ENCODE measurements at regions not wholly inside any gene's neighbourhood (a gene's known extent, or its start where the extent isn't known, plus 50 kb on each side); places are given as distances from the start of the nearest gene placed in this dataset.
"Not testable (repeated sequence)": the region's sequence is repeated elsewhere in the genome, so short reads cannot be mapped to it uniquely, and the experiment has no call there.

GRCh38 chr10:111323389-111323966, 246.6 kb downstream of the ADRA2A start:
- Histone ChIP-seq H3K4me1 (ENCODE audit: control insufficient read depth, insufficient read depth, low read length, poor library complexity, severe bottlenecking) (no peaks in the 10 kb centered on the region), H3K4me3 (ENCODE audit: insufficient read depth, low read depth, low read length, poor library complexity, severe bottlenecking) (no peak overlapping the region), H3K27ac (ENCODE audit: insufficient read depth, low read length, poor library complexity, severe bottlenecking) (no peak overlapping the region), H3K36me3 (ENCODE audit: control insufficient read depth, insufficient read depth, low read length) (no peaks in the 10 kb centered on the region), H3K9me3 (ENCODE audit: control insufficient read depth, low read length) (no peaks in the 10 kb centered on the region), H3K27me3 (replicated peaks; ENCODE audit: control insufficient read depth, insufficient read depth, low read length, poor library complexity, severe bottlenecking) (no peaks in the 10 kb centered on the region)
- no peak for DNase-seq

GRCh38 chr10:111332174-111332573, 255.3 kb downstream of the ADRA2A start:
- H3K27ac ChIP-seq (ENCODE audit: insufficient read depth, low read length, poor library complexity, severe bottlenecking); H3K27me3 ChIP-seq (replicated peaks; ENCODE audit: control insufficient read depth, insufficient read depth, low read length, poor library complexity, severe bottlenecking); H3K4me3 ChIP-seq (ENCODE audit: insufficient read depth, low read depth, low read length, poor library complexity, severe bottlenecking); H3K4me1 ChIP-seq (ENCODE audit: control insufficient read depth, insufficient read depth, low read length, poor library complexity, severe bottlenecking); H3K36me3 ChIP-seq (ENCODE audit: control insufficient read depth, insufficient read depth, low read length); H3K9me3 ChIP-seq (ENCODE audit: control insufficient read depth, low read length); DNase-seq: not testable (repeated sequence)

GRCh38 chr10:111335826-111336225, 259.0 kb downstream of the ADRA2A start:
- H3K27me3 ChIP-seq (replicated peaks; ENCODE audit: control insufficient read depth, insufficient read depth, low read length, poor library complexity, severe bottlenecking) = no peaks in the 10 kb centered on the region
- H3K4me3 ChIP-seq (ENCODE audit: insufficient read depth, low read depth, low read length, poor library complexity, severe bottlenecking) = no peak overlapping the region
- H3K4me1 ChIP-seq (ENCODE audit: control insufficient read depth, insufficient read depth, low read length, poor library complexity, severe bottlenecking) = no peaks in the 10 kb centered on the region
- no peaks in the 10 kb centered on the region for H3K9me3 ChIP-seq (ENCODE audit: control insufficient read depth, low read length)
- no peak overlapping the region for H3K27ac ChIP-seq (ENCODE audit: insufficient read depth, low read length, poor library complexity, severe bottlenecking)
- no peak for DNase-seq
- H3K36me3 ChIP-seq (ENCODE audit: control insufficient read depth, insufficient read depth, low read length) = no peaks in the 10 kb centered on the region

GRCh38 chr10:111338035-111338434, 261.2 kb downstream of the ADRA2A start:
- no peak overlapping the region for H3K27ac ChIP-seq (ENCODE audit: insufficient read depth, low read length, poor library complexity, severe bottlenecking)

GRCh38 chr10:111338805-111339204, 262.0 kb downstream of the ADRA2A start:
- Histone ChIP-seq H3K9me3 (ENCODE audit: control insufficient read depth, low read length) (no peaks in the 10 kb centered on the region), H3K4me3 (ENCODE audit: insufficient read depth, low read depth, low read length, poor library complexity, severe bottlenecking) (no peak overlapping the region), H3K36me3 (ENCODE audit: control insufficient read depth, insufficient read depth, low read length) (no peaks in the 10 kb centered on the region), H3K27me3 (replicated peaks; ENCODE audit: control insufficient read depth, insufficient read depth, low read length, poor library complexity, severe bottlenecking) (no peaks in the 10 kb centered on the region), H3K27ac (ENCODE audit: insufficient read depth, low read length, poor library complexity, severe bottlenecking) (no peak overlapping the region), H3K4me1 (ENCODE audit: control insufficient read depth, insufficient read depth, low read length, poor library complexity, severe bottlenecking) (no peaks in the 10 kb centered on the region)
- DNase-seq = no peak

More at GRCh38 chr10:111338035-111338434, 261.2 kb downstream of the ADRA2A start:
- Histone ChIP-seq H3K27me3 (replicated peaks; ENCODE audit: control insufficient read depth, insufficient read depth, low read length, poor library complexity, severe bottlenecking) (no peaks in the 10 kb centered on the region), H3K4me3 (ENCODE audit: insufficient read depth, low read depth, low read length, poor library complexity, severe bottlenecking) (no peak overlapping the region), H3K4me1 (ENCODE audit: control insufficient read depth, insufficient read depth, low read length, poor library complexity, severe bottlenecking) (no peaks in the 10 kb centered on the region), H3K36me3 (ENCODE audit: control insufficient read depth, insufficient read depth, low read length) (no peaks in the 10 kb centered on the region), H3K9me3 (ENCODE audit: control insufficient read depth, low read length) (no peaks in the 10 kb centered on the region)
- no peak for DNase-seq

- Histone ChIP-seq H3K36me3 (ENCODE audit: control insufficient read depth, insufficient read depth, low read length) (no peaks in the 10 kb centered on the region), H3K27ac (ENCODE audit: insufficient read depth, low read length, poor library complexity, severe bottlenecking) (no peak overlapping the region), H3K4me1 (ENCODE audit: control insufficient read depth, insufficient read depth, low read length, poor library complexity, severe bottlenecking) (no peaks in the 10 kb centered on the region), H3K27me3 (replicated peaks; ENCODE audit: control insufficient read depth, insufficient read depth, low read length, poor library complexity, severe bottlenecking) (no peaks in the 10 kb centered on the region), H3K9me3 (ENCODE audit: control insufficient read depth, low read length) (no peaks in the 10 kb centered on the region), H3K4me3 (ENCODE audit: insufficient read depth, low read depth, low read length, poor library complexity, severe bottlenecking) (no peak overlapping the region)
- DNase-seq = no peak
These were observed 268.0 kb downstream of the ADRA2A start for GRCh38 chr10:111344804-111345203.

- Histone ChIP-seq H3K36me3 (ENCODE audit: control insufficient read depth, insufficient read depth, low read length) (no peaks in the 10 kb centered on the region), H3K27ac (ENCODE audit: insufficient read depth, low read length, poor library complexity, severe bottlenecking) (no peak overlapping the region)
- DNase-seq = no peak
These were observed 270.7 kb downstream of the ADRA2A start for GRCh38 chr10:111347386-111348013.

GRCh38 chr10:111348076-111348475, 271.2 kb downstream of the ADRA2A start:
- H3K36me3 ChIP-seq (ENCODE audit: control insufficient read depth, insufficient read depth, low read length) = no peaks in the 10 kb centered on the region
- H3K27me3 ChIP-seq (replicated peaks; ENCODE audit: control insufficient read depth, insufficient read depth, low read length, poor library complexity, severe bottlenecking) = no peaks in the 10 kb centered on the region
- no peak overlapping the region for H3K4me3 ChIP-seq (ENCODE audit: insufficient read depth, low read depth, low read length, poor library complexity, severe bottlenecking)
- H3K9me3 ChIP-seq (ENCODE audit: control insufficient read depth, low read length) = no peaks in the 10 kb centered on the region
- DNase-seq = no peak
- no peak overlapping the region for H3K27ac ChIP-seq (ENCODE audit: insufficient read depth, low read length, poor library complexity, severe bottlenecking)
- H3K4me1 ChIP-seq (ENCODE audit: control insufficient read depth, insufficient read depth, low read length, poor library complexity, severe bottlenecking) = no peaks in the 10 kb centered on the region

More at GRCh38 chr10:111347386-111348013, 270.7 kb downstream of the ADRA2A start:
- H3K9me3 ChIP-seq (ENCODE audit: control insufficient read depth, low read length) = no peaks in the 10 kb centered on the region
- no peaks in the 10 kb centered on the region for H3K4me1 ChIP-seq (ENCODE audit: control insufficient read depth, insufficient read depth, low read length, poor library complexity, severe bottlenecking)
- H3K4me3 ChIP-seq (ENCODE audit: insufficient read depth, low read depth, low read length, poor library complexity, severe bottlenecking) = no peak overlapping the region
- no peaks in the 10 kb centered on the region for H3K27me3 ChIP-seq (replicated peaks; ENCODE audit: control insufficient read depth, insufficient read depth, low read length, poor library complexity, severe bottlenecking)

- H3K36me3 ChIP-seq (ENCODE audit: control insufficient read depth, insufficient read depth, low read length) = no peaks in the 10 kb centered on the region
- no peak for DNase-seq
- H3K27ac ChIP-seq (ENCODE audit: insufficient read depth, low read length, poor library complexity, severe bottlenecking) = no peak overlapping the region
- no peaks in the 10 kb centered on the region for H3K4me1 ChIP-seq (ENCODE audit: control insufficient read depth, insufficient read depth, low read length, poor library complexity, severe bottlenecking)
- H3K9me3 ChIP-seq (ENCODE audit: control insufficient read depth, low read length) = no peaks in the 10 kb centered on the region
- no peak overlapping the region for H3K4me3 ChIP-seq (ENCODE audit: insufficient read depth, low read depth, low read length, poor library complexity, severe bottlenecking)
- H3K27me3 ChIP-seq (replicated peaks; ENCODE audit: control insufficient read depth, insufficient read depth, low read length, poor library complexity, severe bottlenecking) = no peaks in the 10 kb centered on the region
These were observed 278.0 kb downstream of the ADRA2A start for GRCh38 chr10:111354859-111355258.

GRCh38 chr10:111356571-111356970, 279.7 kb downstream of the ADRA2A start:
- H3K4me3 ChIP-seq (ENCODE audit: insufficient read depth, low read depth, low read length, poor library complexity, severe bottlenecking) = no peak overlapping the region
- DNase-seq = no peak
- no peaks in the 10 kb centered on the region for H3K27me3 ChIP-seq (replicated peaks; ENCODE audit: control insufficient read depth, insufficient read depth, low read length, poor library complexity, severe bottlenecking)
- H3K27ac ChIP-seq (ENCODE audit: insufficient read depth, low read length, poor library complexity, severe bottlenecking) = no peak overlapping the region
- no peaks in the 10 kb centered on the region for H3K4me1 ChIP-seq (ENCODE audit: control insufficient read depth, insufficient read depth, low read length, poor library complexity, severe bottlenecking)
- H3K9me3 ChIP-seq (ENCODE audit: control insufficient read depth, low read length) = no peaks in the 10 kb centered on the region
- H3K36me3 ChIP-seq (ENCODE audit: control insufficient read depth, insufficient read depth, low read length) = no peaks in the 10 kb centered on the region

Measured in effector memory CD4-positive, alpha-beta T cell (primary cell).